ENCODE measurements at regions not wholly inside any gene's neighbourhood (a gene's known extent, or its start where the extent isn't known, plus 50 kb on each side); places are given as distances from the start of the nearest gene placed in this dataset.
"Not testable (repeated sequence)": the region's sequence is repeated elsewhere in the genome, so short reads cannot be mapped to it uniquely, and the experiment has no call there.

GRCh38 chr1:192489748-192490147, 85.8 kb upstream of the RGS1 start:
- no peak overlapping the region for H3K4me3 ChIP-seq
- H3K27ac ChIP-seq, result peak overlapping the region; percentile 56 to 89
- DNase-seq (ENCODE audit: low spot score in 2 of 2), result peak; percentile 60 to 85
- no peaks in the 10 kb centered on the region for H3K9me3 ChIP-seq
- TF ChIP-seq POLR2AphosphoS5 (IDR thresholded peaks at IDR 0.05) (peak in 2 of 3 donors; percentile 68 to 81), CTCF (IDR thresholded peaks at IDR 0.05) (no peak)
- H3K36me3 ChIP-seq, result no peaks in the 10 kb centered on the region
- peaks cover 0 to 23% of the 10 kb centered on the region in 2 donors for H3K4me1 ChIP-seq
- H3K27me3 ChIP-seq, result no peaks in the 10 kb centered on the region
- intact Hi-C loops (cut with DNase I; ENCODE audit: low total_unique reads), result no loop called here

- peaks cover 0 to 20% of the 10 kb centered on the region in 2 donors for H3K4me1 ChIP-seq
Measured at GRCh38 chr1:192491804-192492554, 83.6 kb upstream of the RGS1 start.

GRCh38 chr1:192493584-192493983, 82.0 kb upstream of the RGS1 start:
- Histone ChIP-seq H3K4me1 (peaks cover 0 to 10% of the 10 kb centered on the region in 2 donors), H3K36me3 (no peaks in the 10 kb centered on the region), H3K27me3 (no peaks in the 10 kb centered on the region), H3K4me3 (no peak overlapping the region), H3K9me3 (no peaks in the 10 kb centered on the region), H3K27ac (no peak overlapping the region)
- no peak for DNase-seq (ENCODE audit: low spot score in 2 of 2)
- TF ChIP-seq CTCF (IDR thresholded peaks at IDR 0.05) (no peak), POLR2AphosphoS5 (IDR thresholded peaks at IDR 0.05) (no peak), POLR2A (IDR thresholded peaks at IDR 0.05) (no peak)
- intact Hi-C loops (cut with DNase I; ENCODE audit: low total_unique reads), result no loop called here

More at GRCh38 chr1:192491804-192492554, 83.6 kb upstream of the RGS1 start:
- H3K4me3 ChIP-seq, result no peak overlapping the region
- intact Hi-C loops (cut with DNase I; ENCODE audit: low total_unique reads), result no loop called here
- no peaks in the 10 kb centered on the region for H3K9me3 ChIP-seq
- H3K27me3 ChIP-seq, result no peaks in the 10 kb centered on the region
- DNase-seq (ENCODE audit: low spot score in 2 of 2), result no peak
- TF ChIP-seq POLR2AphosphoS5 (IDR thresholded peaks at IDR 0.05), result no peak
- TF ChIP-seq POLR2A (IDR thresholded peaks at IDR 0.05), result no peak
- no peak for TF ChIP-seq CTCF (IDR thresholded peaks at IDR 0.05)
- H3K36me3 ChIP-seq, result no peaks in the 10 kb centered on the region
- H3K27ac ChIP-seq, result peak overlapping the region in 1 of 2 donors; percentile 14

GRCh38 chr1:192496369-192497056, 79.1 kb upstream of the RGS1 start:
- no peaks in the 10 kb centered on the region for H3K27me3 ChIP-seq
- peaks cover 0 to 4% of the 10 kb centered on the region in 2 donors for H3K4me1 ChIP-seq
- peak overlapping the region in 1 of 2 donors; percentile 46 for H3K27ac ChIP-seq
- intact Hi-C loops (cut with DNase I; ENCODE audit: low total_unique reads), result no loop called here
- no peaks in the 10 kb centered on the region for H3K9me3 ChIP-seq
- no peak overlapping the region for H3K4me3 ChIP-seq
- DNase-seq (ENCODE audit: low spot score in 2 of 2), result no peak
- TF ChIP-seq POLR2AphosphoS5 (IDR thresholded peaks at IDR 0.05), result no peak
- no peaks in the 10 kb centered on the region for H3K36me3 ChIP-seq

- H3K27ac ChIP-seq, result peak overlapping the region in 1 of 2 donors; percentile 46
Measured at GRCh38 chr1:192497214-192497794, 78.3 kb upstream of the RGS1 start.

GRCh38 chr1:192498092-192498491, 77.5 kb upstream of the RGS1 start:
- H3K4me1 ChIP-seq; H3K9me3 ChIP-seq; intact Hi-C loops (cut with DNase I; ENCODE audit: low total_unique reads); H3K4me3 ChIP-seq; H3K27me3 ChIP-seq; H3K27ac ChIP-seq; DNase-seq (ENCODE audit: low spot score in 2 of 2); H3K36me3 ChIP-seq: not testable (repeated sequence)

More at GRCh38 chr1:192497214-192497794, 78.3 kb upstream of the RGS1 start:
- TF ChIP-seq POLR2A (IDR thresholded peaks at IDR 0.05), result no peak
- no peak for TF ChIP-seq CTCF (IDR thresholded peaks at IDR 0.05)
- no peak for TF ChIP-seq POLR2AphosphoS5 (IDR thresholded peaks at IDR 0.05)
- intact Hi-C loops (cut with DNase I; ENCODE audit: low total_unique reads), result no loop called here
- no peak for DNase-seq (ENCODE audit: low spot score in 2 of 2)
- H3K4me1 ChIP-seq, result peaks cover 0 to 4% of the 10 kb centered on the region in 2 donors
- no peaks in the 10 kb centered on the region for H3K9me3 ChIP-seq
- H3K36me3 ChIP-seq, result no peaks in the 10 kb centered on the region
- H3K4me3 ChIP-seq, result no peak overlapping the region
- no peaks in the 10 kb centered on the region for H3K27me3 ChIP-seq

- H3K9me3 ChIP-seq; intact Hi-C loops (cut with DNase I; ENCODE audit: low total_unique reads); H3K27ac ChIP-seq; DNase-seq (ENCODE audit: low spot score in 2 of 2); H3K36me3 ChIP-seq; H3K4me1 ChIP-seq; H3K4me3 ChIP-seq; H3K27me3 ChIP-seq: not testable (repeated sequence)
Measured at GRCh38 chr1:192499061-192499581, 76.5 kb upstream of the RGS1 start.

- intact Hi-C loops (cut with DNase I; ENCODE audit: low total_unique reads); H3K27me3 ChIP-seq; H3K27ac ChIP-seq; H3K9me3 ChIP-seq; H3K4me3 ChIP-seq; H3K36me3 ChIP-seq; DNase-seq (ENCODE audit: low spot score in 2 of 2); H3K4me1 ChIP-seq: not testable (repeated sequence)
Measured at GRCh38 chr1:192500541-192500940, 75.0 kb upstream of the RGS1 start.
